Transverse colon (tissue), 4 donors: ENCODE measurements at regions not wholly inside any gene's neighbourhood (a gene's known extent, or its start where the extent isn't known, plus 50 kb on each side); places are given as distances from the start of the nearest gene placed in this dataset.

ENCODE experiments used
- DNase-seq: peaks from one replicate; pipeline ENCODE4 v3.0.0-alpha.2; 2019
- H3K27ac ChIP-seq, 4 donors: fragments of 200-600 bp; sonication (generic); 2 replicates each; pipeline ENCODE4 v1.5.1; 2016 to 2018; ENCODE audit warnings: inconsistent platforms in 4 of 4
- H3K27me3 ChIP-seq: fragments of 200-600 bp; sonication (generic); 2 replicates; pipeline ENCODE4 v1.5.1; 2017; ENCODE audit warnings: inconsistent platforms
- H3K36me3 ChIP-seq, 4 donors: fragments of 200-600 bp; sonication (generic); 2 replicates each; pipeline ENCODE4 v1.5.1; 2017 to 2019; ENCODE audit warnings: inconsistent platforms in 4 of 4
- H3K4me1 ChIP-seq, 4 donors: fragments of 200-600 bp; sonication (generic); 2 replicates each; pipeline ENCODE4 v1.5.1; 2017 to 2020; ENCODE audit warnings: inconsistent platforms in 4 of 4
- H3K4me3 ChIP-seq, 4 donors: fragments of 200-600 bp; sonication (generic); 1 replicate in 1 of 4; 2 replicates in 3 of 4; pipeline versions ENCODE4 v1.5.1 to v1.6.1; 2017 to 2019; ENCODE audit warnings: inconsistent platforms in 4 of 4
- H3K9me3 ChIP-seq, 2 donors: fragments of 200-600 bp; sonication (generic); 2 replicates each; pipeline ENCODE4 v1.5.1; 2017 to 2019; ENCODE audit warnings: inconsistent platforms in 2 of 2
- EP300 ChIP-seq: sonication (generic); formaldehyde crosslinking; IDR thresholded peaks from one replicate; pipeline ENCODE4 v1.6.1; 2017; ENCODE audit warnings: antibody characterized with exemption, low read depth
- POLR2A ChIP-seq: fragments of 450-650 bp; IDR thresholded peaks from one replicate; pipeline ENCODE4 v1.6.1; 2016; ENCODE audit warnings: antibody characterized with exemption, mild to moderate bottlenecking, moderate library complexity
- POLR2AphosphoS5 ChIP-seq, 3 donors: sonication (generic); formaldehyde crosslinking; IDR thresholded peaks; one replicate each; pipeline ENCODE4 v1.6.1; 2016; ENCODE audit warnings: antibody characterized with exemption in 3 of 3
- WGBS, 2 donors: methylation state at CpG; one replicate each; pipeline ENCODE4 v1.1.5; 2018; ENCODE audit warnings: low coverage in 1 of 2; 5-methylcytosine and 5-hydroxymethylcytosine counted together
- in situ Hi-C, 4 donors: fragments of 200-750 bp; cut with MboI; loops; one replicate each; pipeline versions ENCODE4 v1.15.0 to v1.15.1; 2017; ENCODE audit warnings: low sequenced_read_pairs in 3 of 4, low pct_ligation_motif_present in 1 of 4, low pct_unique_long_range_greater_than_20kb in 1 of 4
- intact Hi-C: fragments of 100-400 bp; cut with DNase I; formaldehyde crosslinking; loops from one replicate; pipeline ENCODE4 v1.15.1; 2023; ENCODE audit warnings: low total_unique reads
- TF ChIP-seq, protein P1 (sequence below), 5 experiments: fragments of 200-600 bp in 3 of 5; fragments of 450-650 bp in 2 of 5; sonication (generic) in 3 of 5; IDR thresholded peaks; 1 replicate in 2 of 5; 2 replicates in 3 of 5; pipeline ENCODE4 v1.5.1; 2016 to 2017; ENCODE audit warnings: antibody characterized with exemption in 5 of 5, inconsistent platforms in 3 of 5, mild to moderate bottlenecking in 2 of 5, moderate library complexity in 1 of 5

DNA sequence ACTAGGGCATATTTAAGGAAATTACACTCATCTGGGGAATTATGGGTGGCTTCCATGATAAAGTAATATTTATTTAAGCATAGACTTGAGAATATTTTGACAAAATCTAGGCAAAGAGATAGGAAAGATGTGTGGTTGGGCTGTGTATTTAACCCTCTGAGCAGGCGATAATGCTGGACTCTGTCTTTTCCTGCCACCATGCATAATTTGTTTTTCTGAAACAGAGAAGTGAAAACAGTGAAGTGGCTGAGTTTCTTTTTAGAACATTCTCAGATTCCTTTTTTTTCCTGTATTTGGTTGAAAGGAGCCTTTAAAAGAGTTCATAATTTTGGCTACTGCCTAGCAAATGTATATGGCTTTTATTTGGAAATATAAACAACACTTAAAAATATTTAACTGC lies 104.8 kb upstream of the CDH19 start:
- Histone ChIP-seq H3K27me3 (no peaks in the 10 kb centered on the region), H3K36me3 (no peaks in the 10 kb centered on the region), H3K9me3 (no peaks in the 10 kb centered on the region), H3K4me1 (no peaks in the 10 kb centered on the region), H3K4me3 (no peak overlapping the region), H3K27ac (no peak overlapping the region)
- intact Hi-C loops (no loop called here), in situ Hi-C loops (no loop called here)
- no peak for DNase-seq
- TF ChIP-seq POLR2AphosphoS5 (IDR thresholded peaks at IDR 0.05) (no peak), POLR2A (no peak), EP300 (no peak)
- TF ChIP-seq, protein P1, sequence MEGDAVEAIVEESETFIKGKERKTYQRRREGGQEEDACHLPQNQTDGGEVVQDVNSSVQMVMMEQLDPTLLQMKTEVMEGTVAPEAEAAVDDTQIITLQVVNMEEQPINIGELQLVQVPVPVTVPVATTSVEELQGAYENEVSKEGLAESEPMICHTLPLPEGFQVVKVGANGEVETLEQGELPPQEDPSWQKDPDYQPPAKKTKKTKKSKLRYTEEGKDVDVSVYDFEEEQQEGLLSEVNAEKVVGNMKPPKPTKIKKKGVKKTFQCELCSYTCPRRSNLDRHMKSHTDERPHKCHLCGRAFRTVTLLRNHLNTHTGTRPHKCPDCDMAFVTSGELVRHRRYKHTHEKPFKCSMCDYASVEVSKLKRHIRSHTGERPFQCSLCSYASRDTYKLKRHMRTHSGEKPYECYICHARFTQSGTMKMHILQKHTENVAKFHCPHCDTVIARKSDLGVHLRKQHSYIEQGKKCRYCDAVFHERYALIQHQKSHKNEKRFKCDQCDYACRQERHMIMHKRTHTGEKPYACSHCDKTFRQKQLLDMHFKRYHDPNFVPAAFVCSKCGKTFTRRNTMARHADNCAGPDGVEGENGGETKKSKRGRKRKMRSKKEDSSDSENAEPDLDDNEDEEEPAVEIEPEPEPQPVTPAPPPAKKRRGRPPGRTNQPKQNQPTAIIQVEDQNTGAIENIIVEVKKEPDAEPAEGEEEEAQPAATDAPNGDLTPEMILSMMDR (IDR thresholded peaks at IDR 0.05) = no peak
- 71 to 78% methylated on average over 1 of the region's 1 CpG for WGBS, 2 donors

GRCh38 chr18:66707473-66707872 lies 103.6 kb upstream of the CDH19 start:
- Histone ChIP-seq H3K4me3 (no peak overlapping the region), H3K9me3 (no peaks in the 10 kb centered on the region), H3K27me3 (no peaks in the 10 kb centered on the region), H3K27ac (no peak overlapping the region), H3K4me1 (no peaks in the 10 kb centered on the region), H3K36me3 (no peaks in the 10 kb centered on the region)
- in situ Hi-C loops = no loop called here
- intact Hi-C loops = no loop called here
- no peak for TF ChIP-seq POLR2AphosphoS5 (IDR thresholded peaks at IDR 0.05)
- TF ChIP-seq, protein P1 (IDR thresholded peaks at IDR 0.05) = no peak
- no peak for TF ChIP-seq POLR2A
- no peak for TF ChIP-seq EP300
- DNase-seq = no peak
- 86 to 96% methylated on average over 4 to 5 of the region's 5 CpGs for WGBS, 2 donors

DNA sequence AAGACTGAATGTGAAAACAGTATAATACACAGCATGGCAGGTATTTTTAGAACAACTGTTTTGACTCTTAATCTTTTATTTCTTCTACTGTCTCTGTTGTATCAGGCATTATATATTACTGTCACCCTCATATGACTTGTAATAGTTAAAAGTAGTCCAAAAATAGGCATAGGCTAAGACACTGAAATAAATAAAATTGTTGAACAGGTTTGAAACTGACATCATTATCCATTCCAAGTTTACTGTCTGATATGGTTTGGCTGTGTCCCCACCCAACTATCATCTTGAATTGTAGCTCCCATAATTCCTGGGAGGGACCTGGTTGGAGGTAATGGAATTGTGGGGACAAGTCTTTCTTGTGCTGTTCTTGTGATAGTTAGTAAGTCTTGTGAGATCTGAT lies 91.4 kb upstream of the CDH19 start:
- Histone ChIP-seq H3K9me3 (no peaks in the 10 kb centered on the region), H3K36me3 (no peaks in the 10 kb centered on the region), H3K4me3 (no peak overlapping the region), H3K27ac (no peak overlapping the region), H3K4me1 (no peaks in the 10 kb centered on the region), H3K27me3 (no peaks in the 10 kb centered on the region)
- TF ChIP-seq POLR2AphosphoS5 (IDR thresholded peaks at IDR 0.05) = no peak
- TF ChIP-seq EP300 = no peak
- TF ChIP-seq, protein P1 (IDR thresholded peaks at IDR 0.05) = no peak
- no peak for TF ChIP-seq POLR2A
- no peak for DNase-seq
- in situ Hi-C loops (no loop called here), intact Hi-C loops (no loop called here)

- no peaks in the 10 kb centered on the region for H3K4me1 ChIP-seq
- intact Hi-C loops (no loop called here), in situ Hi-C loops (no loop called here)
- H3K27ac ChIP-seq = no peak overlapping the region
- H3K27me3 ChIP-seq = no peaks in the 10 kb centered on the region
- no peaks in the 10 kb centered on the region for H3K36me3 ChIP-seq
- no peak overlapping the region for H3K4me3 ChIP-seq
- DNase-seq = no peak
- WGBS, 2 donors = 65 to 73% methylated on average over 1 of the region's 1 CpG
- no peaks in the 10 kb centered on the region for H3K9me3 ChIP-seq
- TF ChIP-seq POLR2AphosphoS5 (IDR thresholded peaks at IDR 0.05) (no peak), EP300 (no peak), POLR2A (no peak)
- TF ChIP-seq, protein P1 (IDR thresholded peaks at IDR 0.05) = no peak
Measured at GRCh38 chr18:66694852-66695251, 91.0 kb upstream of the CDH19 start.
